Endothelial cell of umbilical vein (primary cell): ENCODE measurements at regions not wholly inside any gene's neighbourhood (a gene's known extent, or its start where the extent isn't known, plus 50 kb on each side); places are given as distances from the start of the nearest gene placed in this dataset.

Experiments
- BruUV-seq: library from RNA; stranded (reverse); fragments of 400-500 nt; replicated peaks from 2 replicates; lab custom pipeline; 2021; lab: Mats Ljungman, UMichigan
- CTCF ChIA-PET: fragments of 300-600, 350-600 bp; sonication (Branson Sonifier 250); formaldehyde crosslinking; loops from one replicate; lab custom pipeline; 2021; ENCODE audit warnings: antibody characterized with exemption, inconsistent platforms; lab: Charles Lee
- POLR2A ChIA-PET: fragments of 300-600, 350-600 bp; sonication (Branson Sonifier 250); formaldehyde crosslinking; loops from one replicate; lab custom pipeline; 2021; ENCODE audit warnings: antibody characterized with exemption, inconsistent platforms; lab: Charles Lee
- DNase-seq: peaks from one replicate; pipeline ENCODE4 v3.0.0-alpha.2; 2011; ENCODE audit warnings: low read depth, low spot score
- FAIRE-seq: peaks from 2 replicates; lab custom pipeline; 2011; peaks lifted over from hg19 to GRCh38; lab: Jason Lieb, UNC
- H2AFZ ChIP-seq: 2 replicates; pipeline ENCODE4 v1.6.0; 2012; ENCODE audit warnings: low read depth, low read length, control low read depth, inconsistent platforms
- H3K27ac ChIP-seq: 2 replicates; pipeline ENCODE4 v1.5.1; 2011; ENCODE audit warnings: low read depth, mild to moderate bottlenecking, control low read depth, low read length, moderate library complexity; ENCODE audit not compliant: insufficient read depth
- H3K27me3 ChIP-seq, 2 experiments: 2 replicates each; pipeline versions ENCODE4 v1.6.0 to v1.6.1; 2011; ENCODE audit warnings: low read length in 2 of 2, mixed read lengths in 1 of 2; ENCODE audit not compliant: control insufficient read depth in 2 of 2, insufficient read depth in 2 of 2
- H3K36me3 ChIP-seq, 2 experiments: 2 replicates in 1 of 2; 3 replicates in 1 of 2; pipeline ENCODE4 v1.5.1; 2011; ENCODE audit warnings: low read length in 2 of 2, mild to moderate bottlenecking in 1 of 2, moderate library complexity in 1 of 2; ENCODE audit not compliant: control insufficient read depth in 2 of 2, insufficient read depth in 2 of 2; ENCODE audit errors: extremely low read depth in 1 of 2
- H3K4me1 ChIP-seq: 3 replicates; pipeline ENCODE4 v1.5.1; 2011; ENCODE audit warnings: mild to moderate bottlenecking, low read length; ENCODE audit not compliant: control insufficient read depth, insufficient read depth; ENCODE audit errors: extremely low read depth
- H3K4me2 ChIP-seq: 2 replicates; pipeline ENCODE4 v1.6.1; 2011; ENCODE audit warnings: low read length, control low read depth, mixed read lengths; ENCODE audit not compliant: insufficient read depth
- H3K4me3 ChIP-seq, 3 experiments: fragments of 200-600 bp in 1 of 3; sonication (generic), shearing (Covaris generic) in 1 of 3; replicated peaks in 1 of 3; 2 replicates each; pipeline ENCODE4 v1.5.1; 2011 to 2016; ENCODE audit warnings: control low read depth in 3 of 3, low read length in 3 of 3, mild to moderate bottlenecking in 2 of 3, inconsistent platforms in 1 of 3, low read depth in 1 of 3, moderate library complexity in 1 of 3; ENCODE audit not compliant: insufficient read depth in 1 of 3
- H3K79me2 ChIP-seq: 2 replicates; pipeline ENCODE4 v1.6.0; 2012; ENCODE audit warnings: low read length, inconsistent platforms; ENCODE audit not compliant: control insufficient read depth, insufficient read depth
- H3K9ac ChIP-seq: replicated peaks from 2 replicates; pipeline ENCODE3; 2011; ENCODE audit warnings: low read length, control low read depth; ENCODE audit not compliant: insufficient read depth; ENCODE audit errors: extremely low read depth
- H3K9me1 ChIP-seq: replicated peaks from 3 replicates; pipeline ENCODE4 v1.6.0; 2011; ENCODE audit warnings: mild to moderate bottlenecking, low read length; ENCODE audit not compliant: control insufficient read depth, insufficient read depth; ENCODE audit errors: extremely low read depth
- H3K9me3 ChIP-seq: replicated peaks from 2 replicates; pipeline ENCODE4 v1.5.1; 2012; ENCODE audit warnings: low read length, inconsistent platforms; ENCODE audit not compliant: control insufficient read depth, insufficient read depth
- H4K20me1 ChIP-seq: replicated peaks from 2 replicates; pipeline ENCODE3; 2011; ENCODE audit warnings: mild to moderate bottlenecking, low read length; ENCODE audit not compliant: control insufficient read depth, insufficient read depth; ENCODE audit errors: extremely low read depth
- CTCF ChIP-seq, 2 donors: IDR thresholded peaks; 1 replicate in 1 of 2; 2 replicates in 1 of 2; pipeline ENCODE4 v1.5.1; 2011; ENCODE audit warnings: low read length in 2 of 2, mild to moderate bottlenecking in 2 of 2, moderate library complexity in 2 of 2, control low read depth in 1 of 2, inconsistent platforms in 1 of 2, low read depth in 1 of 2; ENCODE audit not compliant: insufficient read depth in 1 of 2; ENCODE audit errors: extremely low read depth in 1 of 2
- EZH2 ChIP-seq: IDR thresholded peaks from 2 replicates; pipeline ENCODE4 v1.6.1; 2012; ENCODE audit warnings: borderline replicate concordance, low read depth, mild to moderate bottlenecking, moderate library complexity, low read length, inconsistent platforms; ENCODE audit not compliant: severe bottlenecking
- FOS ChIP-seq: IDR thresholded peaks from 2 replicates; pipeline ENCODE4 v1.6.1; 2011; ENCODE audit warnings: mild to moderate bottlenecking, low read length, moderate library complexity, borderline replicate concordance; ENCODE audit not compliant: insufficient read depth
- GATA2 ChIP-seq: IDR thresholded peaks from 2 replicates; pipeline ENCODE4 v1.7.0; 2011; ENCODE audit warnings: low read depth, mild to moderate bottlenecking, moderate library complexity, mixed read lengths, low read length; ENCODE audit not compliant: insufficient read length, insufficient read depth
- JUN ChIP-seq: IDR thresholded peaks from 2 replicates; pipeline ENCODE4 v1.6.1; 2011; ENCODE audit warnings: borderline replicate concordance, low read depth; ENCODE audit not compliant: insufficient read length, insufficient read depth
- MAX ChIP-seq: IDR thresholded peaks from 2 replicates; pipeline ENCODE4 v1.6.1; 2011; ENCODE audit not compliant: insufficient read depth, insufficient read length
- MYC ChIP-seq: IDR thresholded peaks from one replicate; pipeline ENCODE4 v1.6.1; 2011; ENCODE audit warnings: mild to moderate bottlenecking, low read depth, low read length
- POLR2A ChIP-seq: IDR thresholded peaks from 2 replicates; pipeline ENCODE4 v1.6.1; 2012; ENCODE audit warnings: low read depth, mild to moderate bottlenecking, control low read depth, low read length
- POLR2AphosphoS5 ChIP-seq: IDR thresholded peaks from 2 replicates; pipeline ENCODE4 v1.6.1; 2012; ENCODE audit warnings: low read depth, mild to moderate bottlenecking, control low read depth, low read length, moderate library complexity; ENCODE audit not compliant: insufficient read depth
- dilution Hi-C: fragments of 300-500 bp; cut with MboI; formaldehyde crosslinking; loops from one replicate; pipeline ENCODE4 v1.15.0; 2019; ENCODE audit warnings: low sequenced_read_pairs; ENCODE audit not compliant: extremely low pct_ligation_motif_present
- intact Hi-C: fragments of 100-400 bp; cut with micrococcal nuclease; formaldehyde crosslinking; loops from one replicate; pipeline ENCODE4 v1.10.0; 2022

- Histone ChIP-seq H3K9me3 (no peaks in the 10 kb centered on the region), H3K4me3 (no peak overlapping the region), H3K27ac (no peak overlapping the region), H3K79me2 (no peaks in the 10 kb centered on the region), H3K36me3 (no peaks in the 10 kb centered on the region), H3K27me3 (no peaks in the 10 kb centered on the region), H3K9me1 (no peaks in the 10 kb centered on the region), H4K20me1 (no peaks in the 10 kb centered on the region), H2AFZ (no peak overlapping the region), H3K9ac (no peak overlapping the region), H3K4me1 (no peaks in the 10 kb centered on the region), H3K4me2 (no peak overlapping the region)
- ChIA-PET CTCF (no interaction called here), POLR2A (no interaction called here)
- DNase-seq (no peak), FAIRE-seq (no peak)
- dilution Hi-C loops = no loop called here
- no peak for TF ChIP-seq GATA2
- TF ChIP-seq EZH2 = no peak
- no peak for TF ChIP-seq MYC
- TF ChIP-seq MAX = no peak
- no peak for TF ChIP-seq POLR2A
- no peak for TF ChIP-seq POLR2AphosphoS5
- TF ChIP-seq CTCF (IDR thresholded peaks at IDR 0.05; ENCODE audit: extremely low read depth in 1 of 2, insufficient read depth in 1 of 2, low read depth in 1 of 2, low read length in 2 of 2) = no peak
- TF ChIP-seq JUN = no peak
- no peak for TF ChIP-seq FOS
- intact Hi-C loops = no loop called here
- no TSS peak for BruUV-seq
Observed at GRCh38 chr12:103028881-103029639, 71.6 kb downstream of the ASCL1 start.
